Activated CD4-positive, alpha-beta T cell treated with anti-CD3 and anti-CD28 coated beads for 48 hours (primary cell): ENCODE measurements at regions not wholly inside any gene's neighbourhood (a gene's known extent, or its start where the extent isn't known, plus 50 kb on each side); places are given as distances from the start of the nearest gene placed in this dataset.

ENCODE experiments used
- DNase-seq: peaks from one replicate; pipeline ENCODE4 v3.0.0-alpha.2; 2020

DNA sequence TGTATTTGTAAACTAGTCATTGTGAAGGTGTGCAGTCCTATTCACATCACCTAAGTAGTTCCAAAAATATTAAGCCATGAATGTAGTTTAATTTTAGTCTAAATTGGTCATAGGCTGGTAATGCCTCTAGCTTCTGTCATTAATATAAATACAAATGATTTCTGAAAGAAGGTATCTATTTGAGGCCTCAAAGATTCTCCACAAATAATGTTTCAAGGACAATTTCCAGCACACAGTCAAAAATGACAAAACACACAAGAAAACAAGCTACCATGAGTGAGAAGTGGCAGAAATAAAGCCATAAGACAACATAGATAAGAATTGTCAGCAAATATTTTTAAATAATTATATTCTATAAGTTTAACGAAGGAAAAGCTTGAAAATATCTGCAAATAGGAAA is 66.7 kb upstream of the PDK4 start:
- no peak for DNase-seq

- no peak for DNase-seq
These were observed 63.7 kb upstream of the PDK4 start for GRCh38 chr7:95660023-95660434.

DNA sequence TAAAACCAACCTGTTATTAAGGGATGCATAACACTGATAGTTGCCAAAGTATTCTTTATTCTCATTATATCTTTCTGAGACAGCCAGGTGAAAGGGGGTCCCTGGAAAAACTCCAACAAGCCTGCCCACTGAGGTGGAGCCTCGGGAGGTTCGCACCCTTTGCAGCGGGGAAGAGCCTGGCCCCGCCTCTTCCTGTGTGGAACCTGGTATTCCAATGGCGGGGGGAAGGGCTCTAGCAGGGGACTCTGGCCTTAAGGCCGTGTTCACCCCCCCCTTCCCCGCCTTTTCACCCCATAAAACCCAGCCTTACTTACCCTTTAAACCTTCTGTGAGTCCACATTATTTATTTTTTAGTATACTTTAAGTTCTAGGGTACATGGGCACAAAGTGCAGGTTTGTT is 62.4 kb upstream of the PDK4 start:
- DNase-seq: no peak

- no peak for DNase-seq
These were observed 53.2 kb upstream of the PDK4 start for GRCh38 chr7:95649546-95649945.

- no peak for DNase-seq
These were observed 50.0 kb upstream of the PDK4 start for GRCh38 chr7:95646350-95646749.
